C4-2B (cell line): ENCODE measurements at regions not wholly inside any gene's neighbourhood (a gene's known extent, or its start where the extent isn't known, plus 50 kb on each side); places are given as distances from the start of the nearest gene placed in this dataset.
"Not testable (repeated sequence)": the region's sequence is repeated elsewhere in the genome, so short reads cannot be mapped to it uniquely, and the experiment has no call there.

Experiments used
- H3K27ac ChIP-seq: fragments of 450-650 bp; 2 replicates; pipeline ENCODE4 v1.5.1; 2017
- ZFX ChIP-seq: fragments of 450-650 bp; IDR thresholded peaks from 2 replicates; pipeline ENCODE4 v1.6.1; 2017
- TF ChIP-seq, protein P1 (sequence below): fragments of 450-650 bp; conservative IDR thresholded peaks from 2 replicates; pipeline ENCODE4 v1.5.1; 2017; ENCODE audit warnings: mild to moderate bottlenecking

GRCh38 chr3:48101301-48101650, 85.1 kb upstream of the MAP4 start:
- not testable (repeated sequence) for H3K27ac ChIP-seq

DNA sequence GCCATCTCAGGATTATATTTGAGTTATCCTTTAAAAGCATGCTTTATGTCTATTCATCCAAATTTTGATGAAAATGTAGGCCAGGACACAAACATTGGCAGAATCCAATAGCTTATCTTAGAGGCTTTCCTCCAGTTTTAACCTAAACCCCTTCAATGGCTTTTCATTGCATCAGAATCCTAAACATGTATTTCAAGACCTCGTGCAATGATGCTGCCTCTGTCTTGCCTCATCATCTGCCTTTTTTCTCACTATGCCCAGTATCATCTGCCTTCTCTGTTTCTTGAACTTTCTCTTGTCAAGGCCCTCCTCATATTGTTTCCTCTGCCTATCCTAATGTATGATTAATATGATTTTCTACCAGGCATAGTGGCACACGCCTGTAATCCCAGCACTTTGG, 76.1 kb upstream of the MAP4 start:
- no peak for TF ChIP-seq ZFX
- TF ChIP-seq, protein P1, sequence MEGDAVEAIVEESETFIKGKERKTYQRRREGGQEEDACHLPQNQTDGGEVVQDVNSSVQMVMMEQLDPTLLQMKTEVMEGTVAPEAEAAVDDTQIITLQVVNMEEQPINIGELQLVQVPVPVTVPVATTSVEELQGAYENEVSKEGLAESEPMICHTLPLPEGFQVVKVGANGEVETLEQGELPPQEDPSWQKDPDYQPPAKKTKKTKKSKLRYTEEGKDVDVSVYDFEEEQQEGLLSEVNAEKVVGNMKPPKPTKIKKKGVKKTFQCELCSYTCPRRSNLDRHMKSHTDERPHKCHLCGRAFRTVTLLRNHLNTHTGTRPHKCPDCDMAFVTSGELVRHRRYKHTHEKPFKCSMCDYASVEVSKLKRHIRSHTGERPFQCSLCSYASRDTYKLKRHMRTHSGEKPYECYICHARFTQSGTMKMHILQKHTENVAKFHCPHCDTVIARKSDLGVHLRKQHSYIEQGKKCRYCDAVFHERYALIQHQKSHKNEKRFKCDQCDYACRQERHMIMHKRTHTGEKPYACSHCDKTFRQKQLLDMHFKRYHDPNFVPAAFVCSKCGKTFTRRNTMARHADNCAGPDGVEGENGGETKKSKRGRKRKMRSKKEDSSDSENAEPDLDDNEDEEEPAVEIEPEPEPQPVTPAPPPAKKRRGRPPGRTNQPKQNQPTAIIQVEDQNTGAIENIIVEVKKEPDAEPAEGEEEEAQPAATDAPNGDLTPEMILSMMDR: no peak
- no peak overlapping the region for H3K27ac ChIP-seq

DNA sequence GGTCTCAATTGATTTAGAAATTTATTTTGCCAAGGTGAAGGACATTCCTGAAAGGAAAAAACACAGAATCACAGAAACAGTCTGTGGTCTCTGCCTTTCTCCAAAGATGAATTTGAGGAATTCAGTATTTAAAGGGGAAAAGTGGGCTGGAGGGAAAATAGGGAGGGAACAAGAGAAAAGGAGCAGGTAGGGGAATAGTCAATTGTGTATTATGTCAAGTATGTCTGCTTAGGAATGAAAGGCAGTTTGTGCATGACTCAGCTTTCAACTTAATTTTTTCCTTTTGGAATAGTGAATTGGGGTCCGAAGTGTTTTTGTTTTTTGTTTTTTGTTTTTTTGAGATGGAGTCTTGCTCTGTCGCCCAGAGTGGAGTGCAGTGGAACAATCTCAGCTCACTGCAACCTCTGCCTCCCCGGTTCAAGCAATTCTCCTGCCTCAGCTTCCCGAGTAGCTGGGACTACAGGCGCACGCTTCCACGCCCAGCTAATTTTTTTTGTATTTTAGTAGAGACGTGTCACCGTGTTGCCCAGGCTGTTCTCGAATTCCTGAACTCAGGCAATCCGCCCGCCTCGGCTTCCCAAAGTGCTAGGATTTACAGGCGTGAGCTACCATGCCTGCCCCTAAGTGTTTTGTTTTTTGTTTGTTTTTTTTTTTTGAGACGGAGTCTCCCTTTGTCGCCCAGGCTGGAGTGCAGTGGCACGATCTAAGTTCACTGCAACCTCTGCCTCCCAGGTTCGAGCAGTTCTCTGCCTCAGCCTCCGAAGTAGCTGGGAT, 74.1 kb upstream of the MAP4 start:
- TF ChIP-seq, protein P1: no peak
- no peak for TF ChIP-seq ZFX
- H3K27ac ChIP-seq: no peak overlapping the region

DNA sequence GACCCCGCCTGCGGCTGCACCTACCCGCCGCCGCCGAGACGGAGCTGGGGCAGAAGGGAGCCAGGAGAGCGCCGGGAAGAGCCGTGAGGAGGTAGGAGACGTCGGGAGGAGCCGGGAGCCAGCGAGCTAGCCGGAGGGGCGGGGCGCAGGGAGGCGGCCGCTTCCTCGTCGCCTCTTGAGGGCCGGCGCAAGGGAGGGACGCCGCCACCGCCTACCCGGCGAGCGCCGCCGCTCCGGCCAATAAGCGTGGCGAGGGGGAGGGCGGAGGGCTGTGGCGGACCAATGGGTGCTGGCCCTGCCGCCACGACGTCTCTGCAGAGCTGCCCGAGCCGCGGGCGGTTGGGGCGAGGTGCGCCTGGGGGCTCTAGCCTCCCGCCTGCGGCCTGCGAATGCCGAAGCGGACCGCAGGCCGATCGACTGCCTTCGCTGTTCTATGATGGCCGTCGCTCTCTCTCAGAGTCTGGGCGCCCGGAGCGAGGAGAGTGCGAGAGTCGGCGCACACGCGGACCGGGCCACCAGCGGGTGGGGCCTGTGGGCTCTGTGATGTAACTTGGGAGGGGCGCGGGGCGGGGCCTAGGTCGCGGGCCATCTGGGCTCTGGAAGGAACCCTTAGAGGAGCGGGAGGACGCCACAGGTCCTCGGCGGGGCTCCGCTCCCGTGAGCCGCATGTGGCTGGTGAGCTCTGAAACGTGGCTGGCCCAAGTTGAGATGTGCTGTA, 72.7 kb upstream of the MAP4 start:
- peak overlapping the region; percentile 92 for H3K27ac ChIP-seq
- TF ChIP-seq, protein P1: no peak; the same call in 1 of the 2 replicates
- peak; percentile 46; the same call in 1 of the 2 replicates for TF ChIP-seq ZFX

- TF ChIP-seq, protein P1: no peak
- peak; percentile 25; the same call in 1 of the 2 replicates for TF ChIP-seq ZFX
These were observed 72.0 kb upstream of the MAP4 start for GRCh38 chr3:48088056-48088748.

GRCh38 chr3:48086705-48087104, 70.5 kb upstream of the MAP4 start:
- no peak for TF ChIP-seq ZFX
- H3K27ac ChIP-seq: no peak overlapping the region; the same call in 1 of the 2 replicates

More at GRCh38 chr3:48088056-48088748, 72.0 kb upstream of the MAP4 start:
- H3K27ac ChIP-seq: peak overlapping the region; percentile 92

GRCh38 chr3:48084929-48085328, 68.7 kb upstream of the MAP4 start:
- TF ChIP-seq, protein P1: no peak
- TF ChIP-seq ZFX: no peak
- H3K27ac ChIP-seq: no peak overlapping the region

DNA sequence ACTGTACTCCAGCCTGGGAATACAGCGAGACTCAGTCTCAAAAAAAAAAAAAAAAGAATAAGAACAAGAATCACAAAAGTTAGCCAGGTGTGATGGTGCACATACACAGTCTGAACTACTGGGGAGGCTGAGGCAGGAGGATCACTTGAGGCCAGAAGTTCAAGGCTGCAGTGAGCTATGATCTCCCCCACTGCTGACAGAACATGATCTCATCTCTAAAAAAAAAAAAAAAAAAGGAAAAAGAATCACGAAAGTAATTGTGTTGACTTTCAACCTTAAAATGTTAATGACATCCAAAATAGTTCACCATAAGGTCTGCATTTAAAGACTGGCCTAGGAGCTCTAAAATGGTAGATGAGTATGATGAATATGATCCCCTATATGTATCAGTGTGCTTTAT, 68.0 kb upstream of the MAP4 start:
- H3K27ac ChIP-seq: no peak overlapping the region
- TF ChIP-seq ZFX: no peak
- TF ChIP-seq, protein P1: no peak
